ENCODE measurements at regions not wholly inside any gene's neighbourhood (a gene's known extent, or its start where the extent isn't known, plus 50 kb on each side); places are given as distances from the start of the nearest gene placed in this dataset.

GRCh38 chr12:46892887-46893286 lies 67.1 kb upstream of the SLC38A4 start:
- Histone ChIP-seq H3K4me3 (ENCODE audit: control insufficient read depth in 1 of 2, extremely low read depth in 1 of 2, low read length in 1 of 2) (no peak overlapping the region), H3K27me3 (replicated peaks in 1 of 2; ENCODE audit: control insufficient read depth in 2 of 2, extremely low read depth in 1 of 2, insufficient read depth in 2 of 2, low read length in 1 of 2) (peaks cover 0 to 5% of the 10 kb centered on the region in 2 experiments), H3K27ac (ENCODE audit: low read length) (no peak overlapping the region), H3K9me3 (no peaks in the 10 kb centered on the region), H3K4me1 (ENCODE audit: control insufficient read depth in 1 of 2, extremely low read depth in 1 of 2, insufficient read depth in 2 of 2, low read length in 2 of 2) (peaks cover 0 to 6% of the 10 kb centered on the region in 2 experiments), H3K36me3 (ENCODE audit: control insufficient read depth in 2 of 2, extremely low read depth in 1 of 2, insufficient read depth in 1 of 2, low read length in 1 of 2) (no peaks in the 10 kb centered on the region)
- POLR2A ChIA-PET, result no interaction called here
- CTCF ChIA-PET, result no interaction called here
- ATAC-seq (replicated peaks in 1 of 4) (no peak), DNase-seq (no peak)
- Mint-ChIP-seq H3K4me1 (peaks cover 3 to 8% (median 4%) of the 10 kb centered on the region in 3 donors), H3K27ac (no peak overlapping the region), H3K9me3 (peaks cover 0 to 6% (median 3%) of the 10 kb centered on the region in 3 donors), H3K27me3 (peaks cover 20 to 28% of the 10 kb centered on the region in 2 donors), H3K4me3 (no peak overlapping the region), H3K36me3 (no peaks in the 10 kb centered on the region)
- 67% methylated on average over 1 of the region's 4 CpGs for WGBS (ENCODE audit: insufficient coverage)

- Histone ChIP-seq H3K36me3 (ENCODE audit: control insufficient read depth in 2 of 2, extremely low read depth in 1 of 2, insufficient read depth in 1 of 2, low read length in 1 of 2) (no peaks in the 10 kb centered on the region), H3K4me1 (ENCODE audit: control insufficient read depth in 1 of 2, extremely low read depth in 1 of 2, insufficient read depth in 2 of 2, low read length in 2 of 2) (peaks cover 0 to 10% of the 10 kb centered on the region in 2 experiments), H3K27me3 (replicated peaks in 1 of 2; ENCODE audit: control insufficient read depth in 2 of 2, extremely low read depth in 1 of 2, insufficient read depth in 2 of 2, low read length in 1 of 2) (peaks cover 0 to 5% of the 10 kb centered on the region in 2 experiments), H3K9me3 (no peaks in the 10 kb centered on the region), H3K4me3 (ENCODE audit: control insufficient read depth in 1 of 2, extremely low read depth in 1 of 2, low read length in 1 of 2) (no peak overlapping the region), H3K27ac (ENCODE audit: low read length) (no peak overlapping the region)
- Mint-ChIP-seq H3K36me3 (no peaks in the 10 kb centered on the region), H3K9me3 (peaks cover 0 to 6% (median 3%) of the 10 kb centered on the region in 3 donors), H3K27ac (no peak overlapping the region), H3K4me3 (no peak overlapping the region), H3K4me1 (peaks cover 7 to 13% (median 9%) of the 10 kb centered on the region in 3 donors), H3K27me3 (peaks cover 20 to 22% of the 10 kb centered on the region in 2 donors)
- WGBS (ENCODE audit: insufficient coverage), result no CpG with 5 or more reads among the region's 1 CpG
- ChIA-PET CTCF (no interaction called here), POLR2A (no interaction called here)
- no peak for ATAC-seq (replicated peaks in 1 of 4)
- DNase-seq, result no peak
Measured at GRCh38 chr12:46893434-46893833, 67.6 kb upstream of the SLC38A4 start.

GRCh38 chr12:46895726-46896125 lies 69.9 kb upstream of the SLC38A4 start:
- 100% methylated on average over 1 of the region's 3 CpGs for WGBS (ENCODE audit: insufficient coverage)
- Mint-ChIP-seq H3K4me3 (no peak overlapping the region), H3K36me3 (no peaks in the 10 kb centered on the region), H3K9me3 (peaks cover 0 to 4% (median 3%) of the 10 kb centered on the region in 3 donors), H3K27ac (no peak overlapping the region), H3K27me3 (peaks cover 19 to 25% of the 10 kb centered on the region in 2 donors), H3K4me1 (peaks cover 12 to 25% (median 18%) of the 10 kb centered on the region in 3 donors)
- CTCF ChIA-PET, result no interaction called here
- peaks cover 0 to 5% of the 10 kb centered on the region in 2 experiments for H3K27me3 ChIP-seq (replicated peaks in 1 of 2; ENCODE audit: control insufficient read depth in 2 of 2, extremely low read depth in 1 of 2, insufficient read depth in 2 of 2, low read length in 1 of 2)
- POLR2A ChIA-PET, result no interaction called here
- H3K4me3 ChIP-seq (ENCODE audit: control insufficient read depth in 1 of 2, extremely low read depth in 1 of 2, low read length in 1 of 2), result no peak overlapping the region
- H3K36me3 ChIP-seq (ENCODE audit: control insufficient read depth in 2 of 2, extremely low read depth in 1 of 2, insufficient read depth in 1 of 2, low read length in 1 of 2), result no peaks in the 10 kb centered on the region
- no peak overlapping the region for H3K27ac ChIP-seq (ENCODE audit: low read length)
- no peak for ATAC-seq (replicated peaks in 1 of 4)
- DNase-seq, result no peak
- no peaks in the 10 kb centered on the region for H3K9me3 ChIP-seq
- H3K4me1 ChIP-seq (ENCODE audit: control insufficient read depth in 1 of 2, extremely low read depth in 1 of 2, insufficient read depth in 2 of 2, low read length in 2 of 2), result peaks cover 0 to 10% of the 10 kb centered on the region in 2 experiments

GRCh38 chr12:46896680-46897079 lies 70.9 kb upstream of the SLC38A4 start:
- Mint-ChIP-seq H3K36me3 (no peaks in the 10 kb centered on the region), H3K4me1 (peaks cover 19 to 30% (median 21%) of the 10 kb centered on the region in 3 donors), H3K4me3 (no peak overlapping the region), H3K27ac (no peak overlapping the region), H3K27me3 (peaks cover 19 to 25% of the 10 kb centered on the region in 2 donors), H3K9me3 (peaks cover 0 to 4% (median 3%) of the 10 kb centered on the region in 3 donors)
- DNase-seq, result no peak
- Histone ChIP-seq H3K27ac (ENCODE audit: low read length) (no peak overlapping the region), H3K27me3 (replicated peaks in 1 of 2; ENCODE audit: control insufficient read depth in 2 of 2, extremely low read depth in 1 of 2, insufficient read depth in 2 of 2, low read length in 1 of 2) (peaks cover 0 to 5% of the 10 kb centered on the region in 2 experiments), H3K9me3 (no peaks in the 10 kb centered on the region), H3K36me3 (ENCODE audit: control insufficient read depth in 2 of 2, extremely low read depth in 1 of 2, insufficient read depth in 1 of 2, low read length in 1 of 2) (no peaks in the 10 kb centered on the region), H3K4me1 (ENCODE audit: control insufficient read depth in 1 of 2, extremely low read depth in 1 of 2, insufficient read depth in 2 of 2, low read length in 2 of 2) (peaks cover 0 to 10% of the 10 kb centered on the region in 2 experiments), H3K4me3 (ENCODE audit: control insufficient read depth in 1 of 2, extremely low read depth in 1 of 2, low read length in 1 of 2) (no peak overlapping the region)
- ChIA-PET POLR2A (no interaction called here), CTCF (no interaction called here)
- WGBS (ENCODE audit: insufficient coverage), result no CpG with 5 or more reads among the region's 1 CpG
- ATAC-seq (replicated peaks in 1 of 4), result no peak

- DNase-seq, result no peak
- Histone ChIP-seq H3K36me3 (ENCODE audit: control insufficient read depth in 2 of 2, extremely low read depth in 1 of 2, insufficient read depth in 1 of 2, low read length in 1 of 2) (no peaks in the 10 kb centered on the region), H3K27ac (ENCODE audit: low read length) (no peak overlapping the region), H3K4me1 (ENCODE audit: control insufficient read depth in 1 of 2, extremely low read depth in 1 of 2, insufficient read depth in 2 of 2, low read length in 2 of 2) (peaks cover 0 to 10% of the 10 kb centered on the region in 2 experiments), H3K9me3 (no peaks in the 10 kb centered on the region), H3K4me3 (ENCODE audit: control insufficient read depth in 1 of 2, extremely low read depth in 1 of 2, low read length in 1 of 2) (no peak overlapping the region), H3K27me3 (replicated peaks in 1 of 2; ENCODE audit: control insufficient read depth in 2 of 2, extremely low read depth in 1 of 2, insufficient read depth in 2 of 2, low read length in 1 of 2) (no peaks in the 10 kb centered on the region)
- no peak for ATAC-seq (replicated peaks in 1 of 4)
- H3K9me3 Mint-ChIP-seq, result peaks cover 0 to 4% (median 3%) of the 10 kb centered on the region in 3 donors
- ChIA-PET CTCF (no interaction called here), POLR2A (no interaction called here)
- peaks cover 19 to 30% (median 21%) of the 10 kb centered on the region in 3 donors for H3K4me1 Mint-ChIP-seq
- no peak overlapping the region for H3K27ac Mint-ChIP-seq
- WGBS (ENCODE audit: insufficient coverage), result no CpG with 5 or more reads among the region's 2 CpGs
- H3K4me3 Mint-ChIP-seq, result no peak overlapping the region
- H3K27me3 Mint-ChIP-seq, result peaks cover 14 to 15% of the 10 kb centered on the region in 2 donors
- no peaks in the 10 kb centered on the region for H3K36me3 Mint-ChIP-seq
Measured at GRCh38 chr12:46898152-46898931, 72.5 kb upstream of the SLC38A4 start.

- H3K4me3 Mint-ChIP-seq, result no peak overlapping the region
Measured at GRCh38 chr12:46898989-46899388, 73.2 kb upstream of the SLC38A4 start.

More at GRCh38 chr12:46898989-46899388, 73.2 kb upstream of the SLC38A4 start:
- ChIA-PET POLR2A (no interaction called here), CTCF (no interaction called here)
- Mint-ChIP-seq H3K36me3 (no peaks in the 10 kb centered on the region), H3K27me3 (peaks cover 12 to 18% of the 10 kb centered on the region in 2 donors), H3K9me3 (peaks cover 0 to 4% (median 3%) of the 10 kb centered on the region in 3 donors), H3K27ac (no peak overlapping the region), H3K4me1 (peaks cover 19 to 30% (median 21%) of the 10 kb centered on the region in 3 donors)
- Histone ChIP-seq H3K27me3 (replicated peaks in 1 of 2; ENCODE audit: control insufficient read depth in 2 of 2, extremely low read depth in 1 of 2, insufficient read depth in 2 of 2, low read length in 1 of 2) (no peaks in the 10 kb centered on the region), H3K4me1 (ENCODE audit: control insufficient read depth in 1 of 2, extremely low read depth in 1 of 2, insufficient read depth in 2 of 2, low read length in 2 of 2) (peaks cover 0 to 10% of the 10 kb centered on the region in 2 experiments), H3K36me3 (ENCODE audit: control insufficient read depth in 2 of 2, extremely low read depth in 1 of 2, insufficient read depth in 1 of 2, low read length in 1 of 2) (no peaks in the 10 kb centered on the region), H3K27ac (ENCODE audit: low read length) (no peak overlapping the region), H3K9me3 (no peaks in the 10 kb centered on the region), H3K4me3 (ENCODE audit: control insufficient read depth in 1 of 2, extremely low read depth in 1 of 2, low read length in 1 of 2) (no peak overlapping the region)
- DNase-seq (no peak), ATAC-seq (replicated peaks in 1 of 4) (no peak)
- WGBS (ENCODE audit: insufficient coverage), result no CpG with 5 or more reads among the region's 1 CpG

Data from T-cell (primary cell).